WTC11 (cell line): ENCODE measurements at regions not wholly inside any gene's neighbourhood (a gene's known extent, or its start where the extent isn't known, plus 50 kb on each side); places are given as distances from the start of the nearest gene placed in this dataset.

Experiments used
- CREM ChIP-seq: sonication (generic); formaldehyde crosslinking; IDR thresholded peaks from 2 replicates; pipeline ENCODE4 v1.8.1; 2022; ENCODE audit warnings: mild to moderate bottlenecking, missing genetic modification reagents, moderate library complexity
- NFATC4 ChIP-seq: fragments of 250-450 bp; sonication (Bioruptor Pico); IDR thresholded peaks from 2 replicates; pipeline ENCODE4 v1.9.0; 2021; ENCODE audit warnings: mild to moderate bottlenecking
- ZNF121 ChIP-seq: sonication (generic); formaldehyde crosslinking; IDR thresholded peaks from 2 replicates; pipeline ENCODE4 v1.8.0; 2023; ENCODE audit warnings: missing genetic modification reagents
- ZNF232 ChIP-seq: sonication (generic); formaldehyde crosslinking; IDR thresholded peaks from 2 replicates; pipeline ENCODE4 v1.8.0; 2022; ENCODE audit warnings: mild to moderate bottlenecking, missing genetic modification reagents
- TF ChIP-seq, protein P1 (sequence below): fragments of 200-600 bp; IDR thresholded peaks from 2 replicates; pipeline ENCODE4 v1.8.0; 2022; ENCODE audit warnings: antibody characterized with exemption
- TF ChIP-seq, protein P2 (sequence below): sonication (generic); formaldehyde crosslinking; IDR thresholded peaks from 2 replicates; pipeline ENCODE4 v1.8.1; 2023; ENCODE audit warnings: mild to moderate bottlenecking, missing genetic modification reagents, moderate library complexity
- TF ChIP-seq, protein P3 (sequence below): sonication (generic); formaldehyde crosslinking; IDR thresholded peaks from 2 replicates; pipeline ENCODE4 v1.8.1; 2023; ENCODE audit warnings: mild to moderate bottlenecking, missing genetic modification reagents, moderate library complexity

DNA sequence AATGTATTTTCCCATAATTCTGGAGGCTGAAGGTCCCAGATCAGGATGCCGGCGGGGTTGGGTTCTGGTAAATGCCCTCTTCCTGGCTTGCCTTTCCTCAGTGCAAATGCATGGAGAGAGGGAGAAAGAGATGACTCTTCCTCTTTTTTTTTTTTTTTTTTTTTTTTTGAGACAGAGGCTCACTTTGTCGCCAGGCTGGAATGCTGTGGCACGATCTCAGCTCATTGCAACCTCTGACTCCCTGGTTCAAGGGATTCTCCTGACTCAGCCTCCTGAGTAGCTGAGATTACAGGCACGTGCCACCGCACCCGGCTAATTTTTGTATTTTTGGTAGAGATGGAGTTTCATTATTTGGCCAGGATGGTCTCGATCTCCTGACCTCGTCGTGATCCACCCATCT is 300.0 kb upstream of the TAS2R1 start:
- TF ChIP-seq, protein P1, sequence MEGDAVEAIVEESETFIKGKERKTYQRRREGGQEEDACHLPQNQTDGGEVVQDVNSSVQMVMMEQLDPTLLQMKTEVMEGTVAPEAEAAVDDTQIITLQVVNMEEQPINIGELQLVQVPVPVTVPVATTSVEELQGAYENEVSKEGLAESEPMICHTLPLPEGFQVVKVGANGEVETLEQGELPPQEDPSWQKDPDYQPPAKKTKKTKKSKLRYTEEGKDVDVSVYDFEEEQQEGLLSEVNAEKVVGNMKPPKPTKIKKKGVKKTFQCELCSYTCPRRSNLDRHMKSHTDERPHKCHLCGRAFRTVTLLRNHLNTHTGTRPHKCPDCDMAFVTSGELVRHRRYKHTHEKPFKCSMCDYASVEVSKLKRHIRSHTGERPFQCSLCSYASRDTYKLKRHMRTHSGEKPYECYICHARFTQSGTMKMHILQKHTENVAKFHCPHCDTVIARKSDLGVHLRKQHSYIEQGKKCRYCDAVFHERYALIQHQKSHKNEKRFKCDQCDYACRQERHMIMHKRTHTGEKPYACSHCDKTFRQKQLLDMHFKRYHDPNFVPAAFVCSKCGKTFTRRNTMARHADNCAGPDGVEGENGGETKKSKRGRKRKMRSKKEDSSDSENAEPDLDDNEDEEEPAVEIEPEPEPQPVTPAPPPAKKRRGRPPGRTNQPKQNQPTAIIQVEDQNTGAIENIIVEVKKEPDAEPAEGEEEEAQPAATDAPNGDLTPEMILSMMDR: no peak
- no peak for TF ChIP-seq ZNF232
- TF ChIP-seq NFATC4 (CRISPR knock-in tag): no peak
- no peak for TF ChIP-seq ZNF121 (CRISPR knock-in tag)
- TF ChIP-seq, protein P2, sequence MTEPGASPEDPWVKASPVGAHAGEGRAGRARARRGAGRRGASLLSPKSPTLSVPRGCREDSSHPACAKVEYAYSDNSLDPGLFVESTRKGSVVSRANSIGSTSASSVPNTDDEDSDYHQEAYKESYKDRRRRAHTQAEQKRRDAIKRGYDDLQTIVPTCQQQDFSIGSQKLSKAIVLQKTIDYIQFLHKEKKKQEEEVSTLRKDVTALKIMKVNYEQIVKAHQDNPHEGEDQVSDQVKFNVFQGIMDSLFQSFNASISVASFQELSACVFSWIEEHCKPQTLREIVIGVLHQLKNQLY (CRISPR knock-in tag): no peak
- TF ChIP-seq, protein P3, sequence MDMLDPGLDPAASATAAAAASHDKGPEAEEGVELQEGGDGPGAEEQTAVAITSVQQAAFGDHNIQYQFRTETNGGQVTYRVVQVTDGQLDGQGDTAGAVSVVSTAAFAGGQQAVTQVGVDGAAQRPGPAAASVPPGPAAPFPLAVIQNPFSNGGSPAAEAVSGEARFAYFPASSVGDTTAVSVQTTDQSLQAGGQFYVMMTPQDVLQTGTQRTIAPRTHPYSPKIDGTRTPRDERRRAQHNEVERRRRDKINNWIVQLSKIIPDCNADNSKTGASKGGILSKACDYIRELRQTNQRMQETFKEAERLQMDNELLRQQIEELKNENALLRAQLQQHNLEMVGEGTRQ (CRISPR knock-in tag): no peak
- TF ChIP-seq CREM (CRISPR knock-in tag): no peak
